GM23338 (cell line): ENCODE measurements at regions not wholly inside any gene's neighbourhood (a gene's known extent, or its start where the extent isn't known, plus 50 kb on each side); places are given as distances from the start of the nearest gene placed in this dataset.
"Not testable (repeated sequence)": the region's sequence is repeated elsewhere in the genome, so short reads cannot be mapped to it uniquely, and the experiment has no call there.

Experiments
- ATAC-seq: fragments of 200-7000 bp; cut with Tn5 transposase; 3 replicates; pipeline ENCODE4 v1.9.1; 2020
- DNase-seq: peaks from one replicate; pipeline ENCODE4 v3.0.0-alpha.2; 2015; ENCODE audit warnings: low spot score
- H2AFZ ChIP-seq: fragments of 200-600 bp; sonication (generic); 2 replicates; pipeline ENCODE4 v1.8.0; 2016; ENCODE audit warnings: antibody characterized with exemption, mild to moderate bottlenecking, moderate library complexity
- H3F3A ChIP-seq: fragments of 200-600 bp; sonication (generic); replicated peaks from 2 replicates; pipeline ENCODE4 v1.8.0; 2017; ENCODE audit warnings: antibody characterized with exemption, mixed run types, low read depth
- H3K27ac ChIP-seq: fragments of 200-600 bp; sonication (generic); 2 replicates; pipeline ENCODE4 v1.6.1; 2016; ENCODE audit warnings: low read depth
- H3K27me3 ChIP-seq: fragments of 200-600 bp; sonication (generic); 2 replicates; pipeline ENCODE4 v1.8.0; 2016; ENCODE audit warnings: mild to moderate bottlenecking, mixed run types, moderate library complexity; ENCODE audit not compliant: insufficient read depth
- H3K36me3 ChIP-seq: fragments of 200-600 bp; sonication (generic); 2 replicates; pipeline ENCODE4 v1.8.0; 2016; ENCODE audit warnings: mild to moderate bottlenecking; ENCODE audit not compliant: insufficient read depth
- H3K4me1 ChIP-seq: fragments of 200-600 bp; sonication (generic); 2 replicates; pipeline ENCODE4 v1.8.0; 2016; ENCODE audit warnings: mild to moderate bottlenecking, moderate library complexity; ENCODE audit not compliant: insufficient read depth
- H3K4me2 ChIP-seq: fragments of 200-600 bp; sonication (generic); 2 replicates; pipeline ENCODE4 v1.7.1; 2017; ENCODE audit warnings: mixed run types
- H3K4me3 ChIP-seq: fragments of 200-600 bp; sonication (generic); 2 replicates; pipeline ENCODE4 v1.6.1; 2016; ENCODE audit warnings: mixed run types
- H3K79me2 ChIP-seq: fragments of 200-600 bp; sonication (generic); replicated peaks from 2 replicates; pipeline ENCODE4 v1.8.0; 2017; ENCODE audit warnings: mild to moderate bottlenecking; ENCODE audit not compliant: insufficient read depth
- H3K9me2 ChIP-seq: fragments of 200-600 bp; sonication (generic); 2 replicates; pipeline ENCODE4 v1.8.0; 2017; ENCODE audit not compliant: insufficient read depth
- H4K20me1 ChIP-seq: fragments of 200-600 bp; sonication (generic); replicated peaks from 2 replicates; pipeline ENCODE4 v1.8.0; 2017; ENCODE audit warnings: mild to moderate bottlenecking; ENCODE audit not compliant: insufficient read depth
- H3K27ac Mint-ChIP-seq: 2 replicates; pipeline ENCODE4 v1.8.0; 2020; ENCODE audit warnings: inconsistent platforms, mild to moderate bottlenecking, moderate library complexity, mixed read lengths
- H3K27me3 Mint-ChIP-seq: 3 replicates; pipeline ENCODE4 v1.8.0; 2022; ENCODE audit warnings: low read depth, mild to moderate bottlenecking, moderate library complexity, mixed read lengths, inconsistent platforms; ENCODE audit not compliant: insufficient read depth, poor library complexity
- H3K36me3 Mint-ChIP-seq: 3 replicates; pipeline ENCODE4 v1.8.0; 2021; ENCODE audit warnings: low read depth, mild to moderate bottlenecking, inconsistent platforms, moderate library complexity, mixed read lengths
- H3K4me1 Mint-ChIP-seq: 3 replicates; pipeline ENCODE4 v1.8.0; 2020; ENCODE audit warnings: mild to moderate bottlenecking, inconsistent platforms, mixed read lengths
- H3K4me3 Mint-ChIP-seq: 3 replicates; pipeline ENCODE4 v1.8.0; 2021; ENCODE audit warnings: moderate library complexity, mild to moderate bottlenecking, inconsistent platforms, mixed read lengths
- H3K9me3 Mint-ChIP-seq: 3 replicates; pipeline ENCODE4 v1.8.0; 2020; ENCODE audit warnings: moderate library complexity, mild to moderate bottlenecking, inconsistent platforms, mixed read lengths
- CTCF ChIP-seq, 2 experiments: fragments of 200-600 bp in 1 of 2; sonication (generic) in 1 of 2; conservative IDR thresholded peaks; 2 replicates each; pipeline versions ENCODE4 v1.5.1 to v1.6.1; 2016 to 2017; ENCODE audit warnings: antibody characterized with exemption in 2 of 2, low read depth in 2 of 2, mild to moderate bottlenecking in 2 of 2, moderate library complexity in 1 of 2
- EZH2 ChIP-seq: fragments of 200-600 bp; sonication (generic); IDR thresholded peaks from one replicate; pipeline ENCODE4 v1.8.0; 2017; ENCODE audit warnings: antibody characterized with exemption, mild to moderate bottlenecking, low read depth; ENCODE audit not compliant: unreplicated experiment
- JUNB ChIP-seq: IDR thresholded peaks from one replicate; pipeline ENCODE4 v1.6.1; 2016; ENCODE audit warnings: antibody characterized with exemption; ENCODE audit not compliant: unreplicated experiment
- NANOG ChIP-seq: IDR thresholded peaks from 2 replicates; pipeline ENCODE4 v1.6.1; 2016; ENCODE audit warnings: antibody characterized with exemption, borderline replicate concordance
- POLR2AphosphoS5 ChIP-seq: IDR thresholded peaks from 2 replicates; pipeline ENCODE4 v1.6.1; 2016; ENCODE audit warnings: antibody characterized with exemption, low read depth
- REST ChIP-seq: IDR thresholded peaks from one replicate; pipeline ENCODE4 v1.6.1; 2018; ENCODE audit warnings: antibody characterized with exemption; ENCODE audit not compliant: unreplicated experiment
- ZNF331 ChIP-seq: fragments of 250-450 bp; sonication (Bioruptor Pico); IDR thresholded peaks from 2 replicates; pipeline ENCODE4 v1.5.0; 2020; ENCODE audit warnings: low read depth, mild to moderate bottlenecking, moderate library complexity

- TF ChIP-seq NANOG (no peak), POLR2AphosphoS5 (no peak), CTCF (conservative IDR thresholded peaks at IDR 0.05; ENCODE audit: low read depth in 2 of 2) (no peak), ZNF331 (CRISPR knock-in tag) (no peak), EZH2 (no peak), JUNB (no peak), REST (no peak)
Measured at GRCh38 chr7:106560482-106560881, 100.5 kb downstream of the CCDC71L start (continued).

GRCh38 chr7:106556244-106556643 lies 104.7 kb downstream of the CCDC71L start:
- H3K36me3 ChIP-seq, H3K27me3 ChIP-seq, H3K4me3 ChIP-seq, H4K20me1 ChIP-seq, H2AFZ ChIP-seq, H3F3A ChIP-seq, H3K27ac Mint-ChIP-seq, H3K4me1 Mint-ChIP-seq, H3K4me1 ChIP-seq, H3K27ac ChIP-seq, H3K9me2 ChIP-seq, DNase-seq, H3K79me2 ChIP-seq, H3K4me3 Mint-ChIP-seq, H3K36me3 Mint-ChIP-seq, H3K4me2 ChIP-seq, H3K27me3 Mint-ChIP-seq, H3K9me3 Mint-ChIP-seq, ATAC-seq: not testable (repeated sequence)

- not testable (repeated sequence) for H3K36me3 Mint-ChIP-seq, H3K9me2 ChIP-seq, H3F3A ChIP-seq, H3K4me2 ChIP-seq, H3K4me3 ChIP-seq, ATAC-seq, DNase-seq, H4K20me1 ChIP-seq, H3K9me3 Mint-ChIP-seq, H3K4me1 ChIP-seq, H3K79me2 ChIP-seq, H3K4me1 Mint-ChIP-seq, H3K27me3 ChIP-seq, H3K27ac ChIP-seq, H3K4me3 Mint-ChIP-seq, H3K36me3 ChIP-seq, H2AFZ ChIP-seq, H3K27me3 Mint-ChIP-seq, H3K27ac Mint-ChIP-seq
Measured at GRCh38 chr7:106554623-106555022, 106.3 kb downstream of the CCDC71L start.
